Stimulated activated CD8-positive, alpha-beta memory T cell treated with anti-CD3 and anti-CD28 coated beads, Interleukin-7, amount 100 ng/mL, for 1 hour (primary cell): ENCODE measurements at regions not wholly inside any gene's neighbourhood (a gene's known extent, or its start where the extent isn't known, plus 50 kb on each side); places are given as distances from the start of the nearest gene placed in this dataset.

Experiments
- DNase-seq, 2 donors: peaks; one replicate each; pipeline ENCODE4 v3.0.0-alpha.2; 2020; ENCODE audit warnings: low read depth in 2 of 2

DNA sequence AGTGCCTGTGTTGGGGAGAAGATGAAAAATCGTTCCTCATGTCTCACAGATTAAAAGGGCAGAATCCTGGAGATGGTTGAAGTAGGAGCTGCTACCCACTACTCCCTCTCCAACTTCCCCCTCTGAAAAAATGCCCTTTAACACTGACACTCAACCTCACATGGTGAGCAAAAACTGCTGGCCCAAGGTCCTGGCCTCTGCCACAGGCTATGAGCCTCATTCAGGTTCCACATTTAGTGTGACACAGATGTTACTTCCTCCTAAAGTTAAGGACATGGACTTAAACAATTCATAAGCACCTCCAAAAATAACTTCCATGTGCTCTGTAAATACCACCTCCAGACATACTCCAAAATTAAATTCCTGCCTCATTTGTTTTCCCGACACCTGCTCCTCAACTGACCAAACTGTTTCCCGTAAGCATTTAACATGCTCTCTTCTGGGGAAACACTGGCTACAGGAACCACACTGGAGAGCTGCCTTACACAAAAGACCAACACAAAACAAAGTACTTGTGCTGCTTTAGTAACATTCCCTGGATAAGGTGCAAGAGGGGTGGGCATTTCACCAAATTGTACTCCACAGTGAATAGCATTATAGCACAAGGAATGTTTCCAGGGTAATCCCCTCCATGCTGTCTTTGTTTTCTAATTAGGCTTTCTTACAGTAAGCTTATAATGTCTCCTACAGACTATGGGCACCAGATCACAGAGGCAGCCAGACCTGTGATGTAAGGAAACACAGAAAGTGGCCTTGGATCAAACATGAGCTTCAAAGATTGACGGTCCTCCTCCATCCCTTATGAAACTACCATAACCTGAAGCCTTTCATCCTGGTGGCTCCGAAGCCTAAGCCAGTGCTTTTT is 57.0 kb downstream of the PHLDA1 start:
- no peak for DNase-seq

DNA sequence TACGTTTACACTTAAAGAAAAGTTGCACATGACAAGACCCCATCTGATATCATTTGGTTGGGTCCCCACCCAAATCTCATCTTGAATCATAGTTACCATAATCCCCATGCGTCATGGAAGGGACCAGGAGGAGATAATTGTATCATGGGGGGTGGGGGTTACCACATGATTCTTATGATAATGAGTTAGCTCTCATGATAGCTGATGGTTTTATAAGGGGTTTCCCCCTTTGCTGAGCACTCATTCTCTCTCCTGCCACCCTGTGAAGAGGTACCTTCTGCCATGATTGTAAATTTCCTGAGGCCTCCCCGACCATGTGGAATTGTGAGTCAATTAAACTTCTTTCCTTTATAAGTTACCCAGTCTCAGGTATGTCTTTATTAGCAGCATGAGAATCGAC is 60.3 kb downstream of the PHLDA1 start:
- no peak for DNase-seq

DNA sequence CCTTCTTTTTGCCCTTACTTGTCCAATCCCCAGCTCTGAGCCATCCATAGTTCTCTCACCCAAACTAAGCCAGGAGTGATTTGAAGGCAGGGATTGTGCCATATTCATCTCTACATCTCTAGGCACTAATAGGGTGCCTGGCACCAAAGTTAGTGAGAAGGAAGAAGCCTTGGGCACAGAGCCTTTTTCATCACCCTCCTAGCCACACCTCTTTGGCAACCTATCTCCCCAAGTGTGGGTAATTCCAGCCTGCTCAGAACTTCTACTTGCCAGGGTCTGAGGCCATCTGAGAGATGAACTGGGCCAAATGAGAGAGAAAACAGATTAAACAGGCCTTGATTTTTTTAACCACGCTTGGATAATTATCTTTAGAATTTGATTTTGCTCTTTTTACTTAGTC is 61.3 kb downstream of the PHLDA1 start:
- DNase-seq: no peak

DNA sequence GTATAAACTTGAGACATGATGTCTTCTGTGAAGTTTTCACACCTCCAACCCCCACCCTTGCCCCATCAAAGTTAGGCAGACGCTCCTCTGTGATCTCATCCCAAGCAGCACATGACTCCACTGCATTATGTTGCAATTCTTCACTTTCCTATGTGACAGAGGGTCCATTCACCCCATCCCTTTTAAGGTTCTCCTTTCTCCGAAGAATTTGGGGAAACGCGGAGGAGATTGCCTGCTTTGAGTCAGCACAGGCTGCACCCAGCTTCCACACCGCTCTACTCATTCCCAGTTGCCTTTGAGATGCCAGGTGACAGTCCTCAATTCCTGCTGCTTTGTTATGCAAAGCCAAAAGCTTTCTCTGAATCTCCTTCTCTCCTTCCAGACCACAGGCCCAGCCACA is 61.8 kb downstream of the PHLDA1 start:
- no peak for DNase-seq

DNA sequence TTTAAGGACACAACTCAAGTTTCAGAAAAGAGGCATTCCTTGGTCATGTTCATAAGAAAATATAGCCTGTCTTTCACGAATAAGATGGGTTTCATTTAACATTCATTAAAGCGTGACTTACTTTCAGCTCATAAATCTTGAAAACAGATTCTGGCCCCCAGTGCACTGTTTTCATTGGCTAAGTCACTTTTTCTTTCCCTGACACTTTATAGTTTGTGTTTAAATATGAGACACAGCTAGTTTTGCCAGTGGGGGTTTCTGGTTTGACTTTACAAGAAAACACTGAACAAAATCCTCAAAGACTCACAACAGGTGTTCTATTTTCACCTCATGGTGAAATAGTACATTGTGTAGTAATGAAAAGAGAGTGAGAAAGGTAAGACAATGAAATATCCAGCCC is 65.9 kb downstream of the PHLDA1 start:
- no peak for DNase-seq

DNA sequence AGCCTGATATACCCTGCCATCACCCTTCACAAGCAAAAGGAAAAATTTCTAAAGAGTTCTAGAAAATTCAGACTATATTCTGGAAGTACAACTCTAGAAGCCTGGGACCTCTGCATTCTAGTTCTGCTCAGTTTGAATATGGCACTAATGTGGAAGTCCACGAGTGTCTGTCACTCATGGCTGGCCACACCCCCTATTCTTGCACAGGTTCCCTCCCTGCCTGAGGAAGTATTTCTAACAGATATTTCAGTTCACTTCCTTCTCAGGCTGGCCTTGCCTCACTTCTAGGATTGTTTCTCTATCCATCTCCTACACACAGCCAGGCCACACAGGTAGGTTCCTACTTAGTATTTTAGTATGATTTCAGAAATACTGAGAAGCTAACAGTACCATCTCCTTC is 67.4 kb downstream of the PHLDA1 start:
- DNase-seq: no peak

DNA sequence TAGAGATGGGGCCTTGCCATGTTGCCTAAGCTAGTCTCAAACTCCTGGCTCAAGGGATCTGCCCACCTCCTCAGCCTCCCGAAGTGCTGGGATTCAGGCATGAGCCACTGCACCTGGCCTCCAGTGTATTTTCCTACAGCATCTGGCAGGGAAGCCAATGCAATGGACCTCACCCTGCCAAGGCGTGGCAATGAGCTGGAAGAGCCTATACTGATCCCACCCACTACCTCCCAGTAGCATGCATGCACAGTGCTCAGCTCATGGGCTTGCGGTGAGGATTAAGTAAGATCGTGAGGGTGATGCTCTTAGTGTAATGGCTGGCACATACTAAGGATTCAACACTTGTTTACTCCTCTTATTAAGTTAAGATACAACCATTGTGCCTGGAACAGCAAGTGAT is 69.7 kb downstream of the PHLDA1 start:
- no peak for DNase-seq

DNA sequence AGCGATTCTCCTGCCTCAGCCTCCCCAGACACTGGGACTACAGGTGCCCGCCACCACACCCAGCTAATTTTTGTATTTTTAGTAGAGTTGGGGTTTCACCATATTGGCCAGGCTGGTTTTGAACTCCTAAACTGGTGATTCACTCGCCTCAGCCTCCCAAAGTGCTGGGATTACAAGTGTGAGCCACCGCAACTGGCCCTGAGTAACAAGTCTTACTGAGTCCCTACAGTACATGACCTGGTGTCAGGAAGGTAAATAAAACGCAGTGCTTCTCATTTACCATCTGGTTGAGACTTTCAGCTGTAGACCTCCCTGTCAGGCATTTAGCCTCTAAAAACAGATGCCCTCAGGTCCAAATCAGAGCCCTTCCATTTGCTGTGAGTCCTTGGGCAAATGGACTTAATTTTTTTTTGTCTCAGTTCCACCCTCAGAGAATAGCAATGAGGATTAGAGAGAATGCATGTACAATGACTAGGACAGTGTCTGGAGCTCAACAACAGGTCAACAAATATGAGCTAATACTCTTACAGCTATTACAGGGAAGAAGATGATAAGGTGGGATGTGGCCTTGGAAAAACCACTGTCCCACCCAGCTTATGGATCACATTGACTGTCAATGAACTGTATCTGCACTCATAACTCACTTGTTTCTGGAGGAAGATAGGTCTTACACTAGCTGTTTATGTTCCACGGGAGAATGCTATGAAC is 70.5 kb downstream of the PHLDA1 start:
- DNase-seq: no peak

DNA sequence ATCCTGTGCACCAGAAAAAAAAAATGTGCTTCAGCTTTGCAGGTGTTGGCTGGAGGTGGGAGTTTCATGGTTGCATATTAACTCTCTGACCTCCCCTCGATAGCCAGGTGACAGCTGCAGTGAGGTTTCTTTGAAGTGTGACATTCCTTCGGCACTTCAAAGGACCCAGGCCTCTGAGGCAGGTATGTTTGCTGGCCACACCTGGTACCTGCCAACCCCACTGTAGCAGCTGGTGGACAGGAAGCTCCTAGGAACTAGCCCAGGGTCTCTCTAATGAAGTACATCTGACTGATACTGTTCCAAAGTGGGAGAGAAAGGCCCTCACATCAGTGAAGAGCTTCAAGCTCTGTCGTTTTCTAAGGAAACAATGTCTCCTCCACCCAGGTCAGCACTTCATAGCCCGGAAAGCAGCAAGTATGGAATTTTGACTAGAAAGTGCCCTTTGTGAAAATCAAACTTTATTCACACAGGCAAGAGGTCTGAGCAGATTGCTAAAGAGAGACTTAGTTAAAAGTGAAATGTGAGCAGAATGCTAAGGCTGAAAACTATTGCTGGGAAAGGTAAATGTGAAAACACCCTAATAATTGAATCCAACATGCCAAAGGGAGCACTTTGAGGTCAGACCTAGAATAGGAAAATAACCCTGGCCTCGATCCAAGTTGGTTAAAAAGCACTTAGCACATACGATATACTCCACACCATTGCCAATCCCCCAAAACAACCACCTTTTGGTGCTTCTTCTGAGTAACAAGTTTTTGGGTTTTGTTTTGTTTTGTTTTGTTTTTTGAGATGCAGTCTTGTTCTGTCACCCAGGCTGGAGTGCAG is 71.3 kb downstream of the PHLDA1 start:
- no peak for DNase-seq

DNA sequence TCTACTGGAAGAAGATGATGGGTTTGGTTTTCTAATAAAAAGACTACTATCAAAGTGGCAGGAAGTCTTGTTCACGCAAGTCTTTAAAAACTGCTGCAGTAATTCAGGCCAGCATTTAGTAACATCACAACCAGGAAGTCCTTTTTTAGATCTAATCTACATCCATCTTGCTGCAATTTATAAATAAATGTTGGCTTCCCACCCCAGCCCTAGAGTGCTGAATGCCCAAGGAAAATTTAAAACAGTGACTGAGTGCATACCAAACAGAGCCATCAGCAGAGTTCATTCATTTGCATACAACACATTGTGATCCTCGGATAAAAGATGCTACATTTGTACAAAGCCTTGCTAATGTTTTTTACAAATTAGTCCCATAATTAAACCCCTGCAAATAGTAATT is 72.1 kb downstream of the PHLDA1 start:
- DNase-seq: no peak

DNA sequence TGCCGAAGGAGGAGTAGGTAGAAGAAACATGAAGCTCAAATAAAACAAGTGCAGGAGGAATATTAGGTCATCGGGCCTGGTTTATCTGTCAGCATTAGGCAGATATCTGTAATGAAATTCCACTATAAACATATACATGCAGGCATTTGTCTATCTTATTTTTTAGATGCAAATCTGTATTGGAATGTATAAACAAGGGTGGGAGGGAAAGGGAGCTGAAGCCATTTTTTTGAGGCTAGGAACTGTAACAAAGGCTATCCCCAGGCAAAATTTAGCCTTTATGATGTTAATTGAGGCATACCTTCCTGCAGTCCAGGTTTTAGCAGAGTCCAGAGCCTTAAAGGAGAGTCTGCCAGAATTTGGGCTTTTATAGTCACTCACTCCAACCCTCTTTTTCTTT is 72.5 kb downstream of the PHLDA1 start:
- no peak for DNase-seq

DNA sequence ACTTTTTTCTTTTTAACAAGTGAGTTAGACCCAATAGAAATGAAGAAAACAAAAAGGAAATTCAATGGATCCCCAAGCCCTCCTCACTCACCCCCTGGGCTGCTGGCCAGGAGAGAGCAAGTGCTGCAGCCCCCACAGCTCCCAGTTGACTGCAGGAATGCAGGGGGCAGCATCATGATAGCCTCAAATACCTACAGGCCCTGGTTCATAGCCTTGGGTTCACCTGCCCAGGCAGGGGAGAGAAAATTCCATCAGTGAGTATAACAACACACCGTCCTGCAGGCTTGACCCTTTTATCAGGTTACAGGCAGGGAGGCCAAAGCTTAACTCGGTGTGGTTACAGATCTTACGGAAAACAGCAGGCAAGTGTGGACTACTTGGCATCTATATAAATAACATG is 76.3 kb downstream of the PHLDA1 start:
- DNase-seq: no peak

DNA sequence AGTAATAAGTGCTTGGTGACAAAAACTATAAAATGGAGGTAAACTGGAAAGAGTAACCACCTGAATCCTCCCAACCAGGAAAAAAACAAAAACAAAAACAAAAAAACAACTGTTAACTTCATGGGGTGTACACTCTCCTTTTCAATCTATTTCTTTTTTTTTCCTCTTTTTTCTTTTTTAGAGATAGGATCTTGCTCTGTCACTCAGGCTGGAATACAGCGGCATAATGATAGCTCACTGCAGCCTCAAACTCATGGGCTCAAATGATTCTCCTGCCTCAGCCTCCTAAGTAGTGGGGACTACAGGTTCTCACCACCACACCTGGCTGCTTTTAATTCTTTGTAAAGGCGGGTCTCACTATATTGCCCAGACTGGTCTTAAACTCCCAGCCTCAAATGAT is 76.8 kb downstream of the PHLDA1 start:
- no peak for DNase-seq

DNA sequence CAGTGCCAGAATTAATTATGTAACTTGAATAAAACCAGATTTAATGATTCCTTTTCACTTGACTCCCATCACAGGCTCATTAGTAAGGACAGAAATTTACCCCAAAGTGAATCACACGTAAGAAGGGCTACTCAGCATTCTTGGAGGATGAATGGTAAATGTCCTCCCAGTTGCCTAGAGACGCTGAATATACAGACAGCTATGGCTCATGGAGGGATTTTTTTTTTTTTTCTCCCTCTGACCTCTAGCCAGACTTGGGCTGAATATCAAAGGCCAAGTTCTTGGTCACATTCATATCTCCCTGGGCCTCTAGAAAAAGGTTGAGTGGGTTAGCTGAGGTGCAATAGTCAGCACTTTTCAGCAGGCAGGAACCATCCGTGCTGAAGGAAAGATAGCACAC is 77.5 kb downstream of the PHLDA1 start:
- DNase-seq: no peak

DNA sequence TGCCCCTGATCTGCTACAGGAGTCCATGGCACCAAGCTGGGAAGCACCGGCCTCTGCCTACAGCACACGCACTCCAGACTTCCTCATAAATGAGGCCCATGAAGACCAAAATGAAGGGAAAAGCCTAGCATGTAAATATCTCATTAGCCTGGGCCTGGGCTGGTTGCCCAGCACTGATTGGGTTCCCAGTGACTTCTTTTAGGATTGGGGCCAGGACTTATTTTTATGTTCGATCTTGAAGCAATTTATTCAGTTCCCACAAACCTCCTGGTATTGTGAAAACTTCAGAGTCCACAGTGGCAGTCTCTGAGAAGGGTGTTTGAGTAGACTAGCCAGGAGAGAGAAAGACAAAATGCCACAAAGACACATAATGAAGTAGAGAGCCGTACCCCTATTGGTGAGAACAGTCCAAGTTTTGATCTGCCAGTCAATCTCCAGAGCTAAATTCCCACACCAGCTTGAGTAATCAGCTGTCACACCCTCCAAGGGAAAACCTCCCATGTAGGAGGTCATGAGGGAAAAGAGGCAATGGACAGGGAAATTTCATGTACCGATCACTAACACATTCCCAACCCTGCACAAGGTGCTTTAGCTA is 78.2 kb downstream of the PHLDA1 start:
- no peak for DNase-seq

DNA sequence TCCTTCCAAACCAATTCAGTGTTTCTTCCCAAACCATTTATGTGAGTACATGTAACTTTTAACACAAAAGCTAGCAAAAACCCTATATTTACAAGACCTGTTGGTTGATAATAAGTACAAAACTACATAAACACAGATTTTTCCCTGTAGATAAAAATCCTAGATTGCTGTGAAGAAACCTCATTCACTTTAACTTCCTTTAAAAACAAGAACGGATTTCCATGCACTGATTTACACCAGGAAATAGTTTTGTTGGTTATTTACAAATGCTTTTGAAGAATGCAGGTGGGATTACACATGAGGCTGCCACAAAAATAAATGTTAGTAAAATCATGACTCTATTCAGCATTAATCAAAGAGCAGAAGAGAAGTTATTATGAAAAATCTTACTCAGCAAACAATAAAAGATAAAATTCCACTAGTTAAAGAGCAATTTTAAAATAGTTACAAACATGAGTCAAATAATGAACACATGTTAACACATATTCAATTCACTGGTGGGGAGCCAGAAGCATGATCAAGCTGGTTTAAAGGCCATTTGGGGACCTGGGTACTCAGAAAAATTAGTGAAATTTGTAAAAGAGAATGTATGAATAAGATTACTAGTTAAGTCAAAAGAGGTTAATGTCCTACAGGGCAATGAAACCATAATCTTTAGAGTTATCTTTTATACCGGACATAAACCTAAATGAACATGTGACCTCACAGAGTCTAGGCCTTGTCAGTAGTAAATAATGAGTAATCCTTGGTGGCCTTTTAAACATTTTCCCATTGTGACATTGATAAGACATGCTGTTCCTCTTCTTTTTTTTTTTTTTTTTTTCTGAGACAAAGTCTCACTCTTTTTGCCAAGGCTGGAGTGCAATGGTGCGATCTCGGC is 79.9 kb downstream of the PHLDA1 start:
- no peak for DNase-seq

DNA sequence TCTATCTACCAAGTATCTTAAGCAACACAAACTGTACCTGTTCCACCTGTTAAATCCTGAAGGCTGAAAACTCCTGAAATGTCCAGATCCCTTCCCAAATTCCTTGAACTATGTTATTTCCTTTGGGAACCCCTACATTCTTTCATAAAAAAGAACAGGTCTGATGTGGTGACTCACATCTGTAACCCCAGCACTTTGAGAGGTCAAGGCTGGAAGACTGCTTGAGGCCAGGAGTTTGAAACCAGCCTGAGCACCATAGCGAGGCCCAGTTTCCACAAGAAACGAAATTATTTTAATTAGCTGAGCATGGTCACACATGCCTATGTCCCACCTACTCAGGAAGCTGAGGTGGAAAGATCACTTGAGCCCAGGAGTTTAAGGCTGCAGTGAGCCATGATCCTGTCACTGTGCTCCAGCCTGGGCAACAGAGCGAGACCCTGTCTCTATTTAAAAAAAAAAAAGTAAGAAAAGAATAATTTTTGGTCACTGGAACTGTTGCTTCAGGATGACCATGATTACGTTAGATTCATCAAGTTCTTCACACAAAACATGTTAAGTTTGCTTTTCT is 84.3 kb downstream of the PHLDA1 start:
- no peak for DNase-seq

DNA sequence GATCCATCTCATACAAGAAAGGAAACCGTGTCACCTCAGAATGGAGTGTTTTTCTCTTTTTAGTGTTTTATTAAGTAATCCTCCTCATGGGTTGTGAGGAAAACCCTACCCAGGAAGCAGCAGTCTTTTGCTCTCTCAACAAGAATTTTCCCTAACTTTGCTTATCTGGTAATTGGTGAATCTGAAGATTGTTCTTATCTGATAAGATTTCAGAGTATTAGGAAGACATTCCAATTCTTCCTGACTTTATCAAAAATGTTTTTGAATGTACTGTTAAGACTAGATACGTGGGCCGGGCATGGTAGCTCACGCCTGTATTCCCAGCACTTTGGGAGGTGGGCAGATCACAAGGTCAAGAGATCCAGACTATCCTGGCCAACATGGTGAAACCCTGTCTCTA is 86.0 kb downstream of the PHLDA1 start:
- no peak for DNase-seq

DNA sequence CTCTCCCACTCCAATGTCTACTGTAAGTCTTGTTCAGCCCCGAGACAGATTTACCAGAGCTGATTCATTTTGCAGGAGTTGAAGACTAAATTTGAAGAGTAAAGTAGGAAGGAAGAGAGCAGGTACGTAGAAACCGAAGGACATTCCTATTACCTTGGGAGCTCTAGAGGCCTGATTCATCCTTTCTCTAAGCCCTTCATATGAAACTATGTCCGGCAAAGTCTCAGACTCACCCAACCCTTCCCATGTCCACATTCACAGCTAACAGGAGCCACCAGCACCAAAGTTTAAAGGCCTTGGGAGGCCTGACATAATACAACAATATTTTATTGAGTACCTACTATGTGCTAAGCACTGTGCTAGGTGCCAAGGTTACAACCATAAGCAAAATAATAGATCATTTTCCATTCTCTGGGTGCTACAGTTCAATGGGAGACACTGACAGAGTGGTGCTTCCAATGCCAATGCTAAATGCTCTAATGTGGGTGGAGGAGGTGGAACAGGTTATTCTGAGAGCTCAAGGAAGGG is 86.6 kb downstream of the PHLDA1 start:
- DNase-seq: no peak

DNA sequence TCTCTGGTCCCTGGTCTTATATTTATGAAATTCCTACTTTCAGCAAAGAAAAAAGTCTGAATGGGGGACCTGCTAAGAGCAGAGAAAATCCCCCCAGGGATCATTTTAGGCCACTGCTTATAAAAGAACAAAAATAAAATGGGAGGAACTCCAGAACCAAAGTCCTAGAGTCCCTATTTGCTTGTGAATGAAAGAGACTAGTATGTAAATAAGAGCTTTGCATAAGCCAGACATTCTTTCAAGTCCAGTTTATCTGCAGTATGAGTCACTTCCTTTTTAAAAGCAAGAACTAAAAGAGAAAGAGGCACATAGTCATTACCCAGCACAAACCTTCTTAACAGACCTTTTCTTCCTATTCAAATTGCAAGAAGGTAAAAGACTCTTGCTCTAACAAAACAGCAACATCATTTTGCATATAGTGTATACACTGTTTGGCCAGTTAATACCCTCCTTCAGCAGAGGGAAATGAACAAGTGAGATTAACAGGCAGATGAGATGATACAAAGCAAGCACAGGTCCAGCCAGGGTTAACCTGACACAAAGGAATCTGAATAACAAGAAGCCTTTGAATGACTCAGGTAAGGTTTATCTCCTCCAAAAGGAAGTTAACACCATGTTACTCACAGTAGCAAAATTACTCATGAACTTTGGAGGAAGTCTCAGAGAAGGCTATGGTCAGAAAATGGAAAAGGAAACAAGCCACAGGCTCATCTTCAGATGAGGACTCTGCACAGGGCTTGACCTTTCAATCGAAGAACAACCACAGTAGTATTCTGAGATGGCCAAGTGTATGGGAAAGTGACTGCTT is 87.3 kb downstream of the PHLDA1 start:
- DNase-seq: no peak
